ENCODE measurements at regions not wholly inside any gene's neighbourhood (a gene's known extent, or its start where the extent isn't known, plus 50 kb on each side); places are given as distances from the start of the nearest gene placed in this dataset.

DNA sequence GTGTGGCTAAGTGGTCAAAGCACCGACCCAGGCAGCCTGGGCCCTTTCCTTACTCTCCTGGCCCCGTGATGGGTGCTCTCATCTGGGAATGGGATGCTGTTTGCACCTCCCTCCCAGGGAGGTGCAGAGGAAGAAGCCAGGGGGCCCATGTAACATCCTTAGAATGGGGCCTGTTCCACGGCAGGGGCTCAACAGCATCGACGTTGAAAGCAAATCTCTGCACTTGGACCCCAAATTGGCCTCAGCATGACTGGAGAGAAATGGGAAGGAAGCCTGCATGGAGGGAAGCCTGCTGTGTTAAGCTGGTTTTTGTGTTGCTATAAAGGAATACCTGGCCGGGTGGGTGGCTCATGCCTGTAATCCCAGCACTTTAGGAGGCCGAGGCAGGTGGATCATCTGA, 1288.4 kb downstream of the TBC1D22A start:
- DNase-seq: no peak

DNA sequence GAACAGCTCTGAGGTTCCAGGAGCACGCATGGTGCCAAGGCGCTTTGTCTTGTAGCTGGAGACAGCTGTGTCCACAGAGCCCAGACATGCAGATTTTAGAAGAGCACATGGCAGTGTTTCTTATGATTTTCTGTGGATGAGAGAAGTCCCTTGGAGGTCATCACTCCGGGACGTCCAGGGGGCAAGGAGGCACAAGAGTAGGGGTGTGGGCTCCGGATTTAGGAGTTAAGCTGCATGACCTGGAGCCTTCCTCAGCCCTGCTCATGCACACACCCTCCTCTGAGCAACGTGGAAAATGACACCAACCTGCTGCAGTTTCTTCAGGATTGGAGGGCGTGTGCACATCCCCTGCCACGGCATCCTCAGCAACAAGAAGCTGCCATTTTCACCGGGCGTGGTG, 1286.7 kb downstream of the TBC1D22A start:
- no peak for DNase-seq

DNA sequence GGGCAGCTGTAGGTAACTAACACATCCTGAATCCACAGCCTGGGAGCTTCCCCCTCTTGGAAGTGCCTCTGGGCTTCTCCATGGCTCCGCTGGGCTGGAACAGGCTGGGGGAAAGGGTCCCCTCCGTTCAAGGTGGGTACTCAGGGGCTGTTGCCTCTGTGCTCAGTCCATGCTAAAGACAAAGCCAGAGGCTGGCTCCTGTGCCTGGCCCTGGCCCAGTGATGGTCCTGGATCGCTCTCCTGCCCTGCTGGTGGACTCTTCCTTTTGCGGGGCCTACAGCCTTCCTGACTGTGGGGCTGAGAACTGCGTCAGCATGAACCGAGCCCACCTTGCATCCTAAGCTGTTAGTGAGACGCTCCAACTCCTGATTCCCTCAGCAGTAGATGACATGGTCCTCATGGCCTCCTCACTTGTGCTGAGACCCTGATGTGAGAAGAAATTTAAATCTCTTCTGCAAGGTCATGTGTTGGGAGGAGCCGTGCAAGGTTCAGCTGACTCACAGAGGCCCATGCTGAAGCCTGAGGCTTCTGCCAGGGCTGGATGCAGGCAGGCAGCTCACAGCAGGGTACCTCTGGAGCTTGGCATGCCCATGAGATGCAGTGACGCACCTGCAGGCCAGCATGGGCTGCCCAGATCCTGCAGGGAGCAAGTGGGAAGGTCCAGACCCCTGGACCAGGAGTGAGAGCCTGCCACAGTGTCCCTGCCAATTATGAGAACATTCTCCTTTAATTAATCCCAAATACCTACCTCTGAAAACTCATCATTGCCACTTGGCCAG, 1285.5 kb downstream of the TBC1D22A start:
- peak in 1 of 2 experiments; percentile 43 for DNase-seq

DNA sequence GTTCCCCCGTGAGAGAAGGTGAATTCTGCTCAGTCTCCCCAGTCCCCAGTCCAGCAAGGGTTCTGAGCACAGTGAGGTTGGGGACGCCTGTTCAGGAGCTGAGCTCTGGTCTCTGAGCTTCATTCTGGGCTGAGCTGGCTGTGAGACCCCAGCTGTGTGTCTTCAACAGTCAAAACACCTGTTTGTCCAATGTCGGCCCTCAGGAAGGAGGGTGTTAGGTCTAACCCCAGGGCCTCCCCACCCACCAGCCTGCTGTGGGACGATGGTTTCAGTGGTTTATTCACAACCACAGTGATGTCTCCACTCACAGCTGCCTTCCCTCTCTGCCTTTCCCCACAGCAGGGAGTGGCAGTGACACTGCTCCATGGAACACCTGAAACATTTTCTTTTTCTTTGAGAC, 1282.9 kb downstream of the TBC1D22A start:
- no peak for DNase-seq

DNA sequence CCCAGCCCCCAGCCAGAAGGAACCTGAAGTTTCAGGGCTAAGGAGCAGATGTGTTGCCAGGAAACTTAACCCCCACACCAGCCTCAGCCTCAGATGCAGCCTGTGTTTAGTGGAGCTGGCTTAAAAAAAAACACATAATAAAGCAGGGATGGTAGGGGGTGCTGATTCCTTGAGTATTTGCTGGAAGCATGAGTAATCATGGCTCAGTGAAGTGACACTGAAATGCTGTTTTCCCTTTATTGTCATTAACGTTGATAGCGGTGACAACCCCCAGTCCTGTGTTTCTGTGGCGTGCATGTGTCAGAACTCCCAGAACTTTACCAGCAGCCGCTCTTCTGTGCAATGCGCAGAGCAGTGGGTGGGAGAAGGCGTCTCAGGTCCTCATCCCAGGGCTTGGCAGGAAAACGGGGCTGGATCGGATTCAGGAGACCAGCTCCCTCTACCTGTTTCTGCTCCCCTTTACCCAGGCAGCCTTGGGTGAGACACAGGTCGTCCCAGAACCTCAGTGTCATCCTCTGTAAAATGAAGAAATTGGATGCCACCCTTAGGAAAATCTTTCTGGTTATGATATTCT, 1282.1 kb downstream of the TBC1D22A start:
- DNase-seq: no peak

DNA sequence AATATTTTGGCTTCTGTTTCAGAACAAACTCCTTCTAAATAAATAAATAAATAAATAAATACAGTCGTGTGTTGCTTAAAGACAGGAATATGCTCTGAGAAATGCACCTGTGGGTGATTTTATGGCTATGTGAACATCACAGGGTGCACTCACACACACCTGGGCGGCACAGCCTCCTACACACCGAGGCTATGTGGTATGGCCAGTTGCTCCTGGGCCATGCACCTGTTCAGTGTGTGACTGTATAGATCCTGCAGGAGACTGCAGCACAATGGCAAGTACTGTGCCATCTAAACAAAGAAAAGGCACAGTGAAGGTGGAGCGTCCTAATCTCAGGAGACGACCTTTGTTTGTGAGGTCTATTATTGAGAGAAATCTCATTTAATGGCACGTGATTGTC, 1281.1 kb downstream of the TBC1D22A start:
- no peak for DNase-seq

DNA sequence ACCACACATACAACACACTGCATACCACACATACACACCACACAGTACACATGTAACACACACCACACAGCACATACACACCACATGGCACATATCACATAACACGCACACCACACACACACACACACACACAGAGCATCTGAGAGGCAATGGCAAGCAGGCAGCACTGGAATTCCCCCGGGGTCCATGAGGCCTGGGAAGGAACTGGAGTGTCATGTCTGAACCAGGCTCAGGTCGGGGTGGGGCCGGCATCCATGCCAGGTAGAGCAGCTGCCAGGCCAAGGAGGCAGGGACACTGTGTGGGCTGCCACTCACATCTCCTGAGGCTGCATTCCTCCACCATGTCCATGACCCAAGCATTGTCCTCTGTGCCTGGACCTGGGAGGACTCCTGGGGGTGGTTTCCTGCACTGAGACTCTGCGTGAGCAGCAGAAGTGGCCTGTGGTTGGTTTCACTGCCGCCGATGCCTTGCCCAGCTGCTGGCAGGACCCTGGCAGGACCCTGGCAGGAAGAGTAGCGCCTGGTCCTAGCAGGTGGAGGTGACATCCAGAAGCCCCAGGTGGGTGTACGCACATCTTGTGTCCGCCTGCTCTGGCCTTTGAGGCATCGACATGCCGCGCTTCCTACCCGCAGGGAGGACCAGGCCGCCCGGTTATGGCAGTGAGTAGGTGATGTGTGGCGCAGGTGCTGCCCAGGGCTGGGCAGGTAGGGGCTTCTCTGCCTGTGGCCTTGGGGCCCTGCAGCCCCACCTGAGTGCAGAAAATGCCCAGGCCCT, 1280.4 kb downstream of the TBC1D22A start:
- DNase-seq: no peak

DNA sequence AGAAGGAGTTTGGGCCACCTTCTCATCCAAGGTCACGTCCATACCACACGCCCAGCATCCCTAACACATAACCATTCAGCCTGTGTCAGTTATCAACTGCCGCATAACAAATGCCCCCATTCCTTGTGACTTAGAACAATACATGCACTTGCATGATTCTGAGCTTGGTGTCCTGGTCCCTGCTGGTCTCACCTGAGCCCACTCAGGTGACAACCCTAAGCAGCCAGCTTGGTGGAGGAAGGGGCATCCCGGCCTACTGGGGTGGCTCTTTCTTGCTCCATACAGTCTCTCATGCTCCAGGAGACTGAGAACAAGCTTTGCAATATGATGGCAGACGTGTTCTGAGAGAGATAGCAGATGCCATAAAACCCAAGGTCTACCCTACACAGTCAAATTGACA, 1276.9 kb downstream of the TBC1D22A start:
- DNase-seq: no peak

DNA sequence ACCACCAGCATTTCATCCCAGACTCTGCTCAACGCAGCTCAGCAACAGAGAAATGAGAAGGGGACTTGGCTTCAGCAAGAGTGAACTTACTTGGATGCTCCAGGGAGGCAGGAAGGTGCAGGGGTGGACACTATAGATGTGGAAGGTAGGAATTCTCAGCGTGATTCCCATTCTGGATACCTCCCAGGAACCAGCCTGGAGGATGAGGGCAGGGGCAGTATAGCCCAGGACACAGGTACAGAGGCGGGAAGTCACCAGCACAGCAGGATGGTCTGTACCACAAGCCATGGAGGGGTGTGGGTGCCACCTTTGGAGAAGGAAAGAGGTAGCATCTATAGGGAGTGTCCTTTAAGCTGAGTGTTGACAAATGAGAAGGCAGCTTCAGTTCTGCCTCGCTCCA, 1275.2 kb downstream of the TBC1D22A start:
- DNase-seq: no peak

DNA sequence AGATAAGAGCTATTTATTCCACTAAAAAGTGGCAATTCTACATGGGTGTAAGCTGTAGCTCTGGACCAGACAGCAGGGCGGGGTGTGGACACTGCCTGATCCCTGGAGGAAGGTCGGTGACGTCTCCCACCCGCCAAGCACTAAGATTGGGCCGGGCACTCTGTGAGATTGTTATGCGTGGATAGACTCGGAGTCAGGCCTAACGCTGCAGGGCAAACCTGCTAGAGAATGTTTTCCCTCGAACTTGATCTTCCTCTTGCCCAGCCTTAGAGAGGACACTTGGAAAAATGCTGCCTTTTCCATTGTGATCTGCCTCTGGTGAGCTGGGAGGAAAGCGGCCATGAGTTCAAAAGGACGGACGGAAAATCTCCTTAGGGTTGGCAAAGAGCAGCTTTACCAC, 1273.4 kb downstream of the TBC1D22A start:
- DNase-seq: no peak

DNA sequence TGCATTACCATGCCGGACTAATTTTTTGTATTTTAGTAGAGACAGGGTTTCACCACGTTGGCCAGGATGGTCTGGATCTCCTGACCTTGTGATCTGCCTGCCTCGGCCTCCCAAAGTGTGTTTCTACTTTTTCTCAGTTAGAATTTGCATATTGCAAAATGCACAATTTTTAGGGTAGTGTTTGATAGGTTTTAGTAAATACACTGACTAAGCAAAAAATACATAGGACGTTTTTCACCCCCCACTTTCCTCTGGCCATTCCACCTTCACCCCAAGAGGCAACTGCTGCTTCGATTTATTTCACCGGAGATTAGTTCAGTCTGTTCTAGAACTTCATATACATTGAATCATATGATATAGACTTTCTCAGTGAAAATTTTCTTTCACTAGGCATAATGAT, 1269.1 kb downstream of the TBC1D22A start:
- no peak for DNase-seq

DNA sequence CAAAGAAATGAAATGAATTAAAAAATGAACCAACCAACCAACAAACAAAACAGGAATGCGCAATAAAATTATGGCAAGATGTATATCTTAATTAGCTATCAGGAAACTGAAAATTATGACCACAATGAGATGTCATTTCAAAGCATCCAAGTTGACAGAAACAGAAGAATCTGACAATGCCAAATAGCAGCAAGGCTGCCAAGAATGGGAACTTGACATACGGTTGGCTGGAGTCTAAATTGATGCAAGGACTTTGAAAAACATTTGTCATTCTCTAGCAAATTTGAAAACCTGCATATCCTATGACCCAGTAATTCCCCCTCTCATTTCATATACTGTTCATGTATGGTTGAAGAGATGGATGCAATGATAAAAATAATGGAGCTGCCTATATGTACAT, 1262.6 kb downstream of the TBC1D22A start:
- DNase-seq: peak; percentile 48 to 50

DNA sequence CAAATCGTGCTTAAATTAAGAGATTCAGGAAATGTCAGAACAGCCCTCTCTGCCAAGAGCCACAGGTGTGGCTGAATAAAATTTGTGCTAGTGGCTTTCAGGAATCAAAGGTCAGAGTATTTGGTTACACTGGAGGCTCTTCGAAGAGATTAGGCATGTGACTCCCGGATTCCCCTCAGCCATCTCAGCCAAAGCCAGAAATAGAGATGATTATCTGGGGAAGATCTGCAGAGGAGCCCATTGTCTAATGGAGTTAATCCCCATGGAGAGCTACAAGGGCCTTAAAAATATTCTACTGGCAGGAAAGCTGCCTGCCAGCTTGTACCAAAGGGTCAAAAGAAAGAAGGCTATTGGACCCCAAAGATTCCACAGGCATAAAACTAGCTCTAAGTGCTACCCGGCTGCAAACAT, 1259.5 kb downstream of the TBC1D22A start:
- no peak for DNase-seq

DNA sequence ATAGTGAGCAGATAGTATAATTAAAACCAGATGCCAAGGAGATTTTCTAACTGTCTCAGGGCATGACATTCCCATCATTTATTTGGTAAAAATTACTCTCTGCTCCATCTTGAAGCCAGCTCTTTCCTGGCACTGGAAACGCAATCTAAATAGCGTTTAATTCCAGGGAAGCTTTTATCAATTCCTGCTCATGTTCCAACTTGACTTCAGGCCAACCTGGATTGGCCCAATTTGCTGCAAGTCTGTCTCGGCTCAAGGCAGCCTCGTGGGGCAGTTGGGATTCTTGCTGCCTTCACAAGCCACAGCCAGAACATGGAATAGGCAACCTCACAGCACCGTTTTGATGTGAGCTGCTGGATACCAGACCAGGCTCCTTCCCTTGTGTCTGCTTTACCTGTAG, 1255.9 kb downstream of the TBC1D22A start:
- peak; percentile 16 to 74 for DNase-seq

DNA sequence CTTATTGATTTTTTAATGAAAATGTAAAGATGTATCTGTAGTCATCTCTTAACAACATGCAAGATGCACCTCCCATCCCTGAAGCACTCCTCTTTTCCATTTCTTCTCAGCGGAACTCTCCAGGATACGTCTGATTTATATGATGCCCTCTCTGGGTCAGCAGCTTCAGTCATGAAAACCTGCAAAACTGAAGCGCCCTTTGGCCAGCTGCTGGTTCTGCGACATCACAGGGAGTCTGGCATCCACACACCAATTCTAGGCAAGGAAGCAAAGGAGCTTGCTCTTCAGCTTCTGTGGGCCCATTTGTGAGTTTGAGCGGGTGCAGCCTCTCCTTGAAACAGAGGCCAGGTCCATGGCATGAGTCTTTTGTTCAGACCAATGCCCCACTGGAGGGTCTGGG, 1253.3 kb downstream of the TBC1D22A start:
- no peak for DNase-seq

DNA sequence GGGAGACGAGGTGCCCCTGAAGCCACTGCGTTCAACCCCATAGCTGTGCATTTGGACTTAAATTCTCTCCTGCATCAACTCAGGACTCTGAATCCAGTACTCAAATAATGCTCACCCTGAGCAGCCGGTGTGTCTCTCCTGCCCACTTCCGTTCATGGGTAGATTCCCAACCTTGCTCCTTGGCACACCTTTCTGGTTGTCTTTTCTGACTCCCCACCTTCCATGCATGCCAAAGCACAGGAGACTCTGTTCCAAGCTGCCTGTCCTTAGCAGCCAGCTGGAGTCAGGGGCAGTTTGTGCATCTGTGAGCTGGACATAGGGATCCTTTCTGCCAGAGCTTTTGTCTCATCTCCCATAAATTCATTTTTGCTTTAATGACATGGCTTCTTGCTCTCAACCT, 1242.5 kb downstream of the TBC1D22A start:
- DNase-seq: no peak

DNA sequence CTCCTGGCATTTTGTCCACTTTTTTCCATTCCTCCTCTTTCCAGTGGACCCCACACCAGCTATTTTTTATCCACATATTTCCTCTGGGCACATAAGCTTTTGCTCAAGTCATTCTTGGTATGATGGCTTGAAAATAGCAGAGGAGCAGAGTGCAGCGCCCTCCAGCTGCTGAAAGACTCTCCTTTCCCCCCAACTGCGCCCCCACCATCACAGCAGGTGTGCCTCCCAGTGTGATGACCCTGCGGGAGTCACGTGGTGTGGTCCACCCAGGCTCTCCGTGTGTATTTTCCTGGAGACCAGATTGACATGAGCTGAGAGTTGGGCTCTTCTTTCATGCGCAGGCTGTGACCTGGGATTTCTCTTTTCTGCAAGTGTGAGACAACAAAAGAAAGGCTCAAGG, 1241.6 kb downstream of the TBC1D22A start:
- no peak for DNase-seq

DNA sequence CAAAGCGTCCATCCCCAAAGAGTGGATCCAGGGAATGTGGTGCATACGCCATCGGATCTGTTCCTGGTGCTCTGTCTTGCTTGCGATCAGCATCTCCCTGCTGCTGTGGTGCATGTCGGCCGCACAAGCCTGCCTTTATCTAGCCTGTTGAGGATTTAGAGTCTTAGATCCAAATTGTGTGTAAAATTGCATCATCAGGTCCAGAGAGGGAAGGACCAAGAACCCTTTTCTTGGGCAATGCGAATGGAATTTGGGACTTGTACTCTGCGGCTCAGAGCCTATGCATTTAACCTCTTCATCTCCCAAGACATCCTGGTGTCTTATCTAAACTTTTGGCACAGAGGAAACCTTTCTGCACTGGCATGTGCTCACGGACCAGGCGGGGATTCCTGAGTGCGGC, 1238.7 kb downstream of the TBC1D22A start:
- DNase-seq: no peak

DNA sequence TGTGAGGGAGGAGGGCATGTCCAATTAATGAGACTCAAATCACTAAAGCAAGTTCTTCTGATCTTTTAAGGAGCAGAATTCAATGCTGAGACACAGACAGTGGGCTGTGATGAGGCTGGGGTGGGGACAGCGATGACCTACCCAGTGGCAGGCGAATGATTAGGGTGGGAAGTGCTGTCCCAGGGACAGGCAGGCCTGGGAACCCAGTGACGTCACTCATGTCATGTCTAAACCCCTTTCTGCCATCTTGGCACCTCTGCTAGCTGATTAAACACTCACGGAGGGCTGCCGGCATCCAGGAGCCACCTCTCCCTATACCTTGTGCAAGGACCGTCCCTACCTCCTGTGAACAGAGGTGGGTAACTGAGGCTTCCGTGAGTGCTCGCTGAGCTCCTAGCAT, 1235.2 kb downstream of the TBC1D22A start:
- DNase-seq: no peak

DNA sequence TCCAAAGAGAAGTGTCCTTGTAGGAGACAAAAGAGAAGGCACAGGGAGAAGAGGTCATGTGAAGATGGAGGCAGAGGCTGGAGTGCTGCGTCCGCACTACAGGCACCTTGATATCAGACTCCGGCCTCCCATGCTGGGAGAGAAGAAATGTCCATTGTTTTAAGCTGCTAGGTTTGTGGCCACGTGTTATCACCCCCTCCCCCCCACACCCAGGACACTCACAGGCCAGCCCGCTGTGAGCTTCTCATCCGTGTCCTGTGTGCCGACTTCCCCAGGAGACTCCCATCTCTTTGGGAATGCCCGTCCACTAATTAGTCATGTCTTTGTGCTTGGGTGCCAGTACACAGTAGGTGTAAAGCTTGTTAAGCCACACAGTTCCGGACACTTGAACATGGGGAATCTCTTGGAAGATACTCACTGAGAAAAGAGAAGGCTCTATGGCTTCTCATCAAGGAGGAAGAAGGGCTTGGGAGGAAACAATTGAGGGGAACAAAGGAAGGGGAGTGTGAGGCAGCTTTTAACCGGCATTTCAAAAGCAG, 1234.7 kb downstream of the TBC1D22A start:
- no peak for DNase-seq

DNA sequence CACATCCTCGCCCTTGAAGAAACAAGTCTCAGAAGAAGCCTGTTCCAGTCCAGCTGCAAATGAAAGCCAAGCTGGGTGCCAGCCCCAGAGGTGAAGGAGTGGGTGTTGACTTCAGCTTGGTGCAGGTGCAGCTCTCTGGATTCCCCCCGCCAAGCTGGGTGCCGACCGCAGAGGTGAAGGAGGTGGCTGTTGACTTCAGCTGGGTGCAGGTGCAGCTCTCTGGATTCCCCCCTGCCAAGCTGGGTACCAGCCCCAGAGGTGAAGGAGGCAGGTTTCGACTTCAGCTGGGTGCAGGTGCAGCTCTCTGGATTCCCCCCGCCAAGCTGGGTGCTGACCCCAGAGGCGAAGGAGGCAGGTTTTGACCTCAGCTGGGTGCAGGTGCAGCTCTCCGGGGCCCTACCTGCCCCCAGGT, 1234.0 kb downstream of the TBC1D22A start:
- DNase-seq: no peak

DNA sequence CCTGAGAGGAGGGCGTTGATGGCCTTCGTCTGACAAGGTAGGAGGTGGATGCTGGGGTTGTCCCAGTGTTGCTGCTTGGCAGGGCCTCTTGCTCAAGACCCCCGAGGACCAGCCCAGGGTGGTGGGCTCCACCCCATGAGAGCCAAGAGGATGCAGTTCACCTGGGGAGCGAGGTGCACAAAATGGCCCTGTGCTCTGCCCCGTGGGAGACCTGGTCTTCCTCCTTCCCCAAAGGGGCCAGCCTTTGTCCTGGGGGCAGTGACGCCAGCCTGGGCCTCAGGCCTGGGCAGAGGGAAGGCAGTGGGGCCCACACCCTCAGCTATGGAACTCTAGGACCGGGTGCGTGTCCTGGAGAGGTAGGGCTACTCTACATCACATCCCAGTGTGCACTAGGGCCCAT, 1233.3 kb downstream of the TBC1D22A start:
- DNase-seq: no peak

DNA sequence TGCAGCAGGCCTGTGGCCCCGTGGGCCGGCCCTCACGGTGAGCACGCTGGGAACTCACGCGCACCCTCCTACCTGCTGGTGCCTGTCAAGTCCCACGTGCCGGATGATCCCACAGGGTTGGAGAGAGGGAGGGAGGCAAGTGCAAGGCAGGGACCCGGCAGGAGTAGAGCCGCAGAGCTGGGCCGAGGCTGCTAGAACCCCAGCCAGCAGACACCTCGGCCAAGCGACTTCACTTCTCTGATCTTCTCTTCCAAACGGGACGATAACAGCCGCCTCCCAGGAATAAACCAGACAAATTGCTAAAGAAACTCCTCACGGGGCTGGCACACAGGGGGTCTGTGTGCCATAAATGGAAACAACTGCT, 1232.8 kb downstream of the TBC1D22A start:
- no peak for DNase-seq
